Activated T-cell treated with anti-CD3 and anti-CD28 coated beads, Interleukin-2, amount 50 U/mL, for 48 hours (primary cell): ENCODE measurements at regions not wholly inside any gene's neighbourhood (a gene's known extent, or its start where the extent isn't known, plus 50 kb on each side); places are given as distances from the start of the nearest gene placed in this dataset.

Experiments used
- DNase-seq, 2 experiments: peaks; one replicate each; pipeline ENCODE4 v3.0.0-alpha.2; 2020

- DNase-seq: no peak
Observed at GRCh38 chr1:221900678-221901077, 158.8 kb upstream of the DUSP10 start.

GRCh38 chr1:221897321-221897721 lies 155.4 kb upstream of the DUSP10 start:
- DNase-seq: no peak

- DNase-seq: no peak
Observed at GRCh38 chr1:221892301-221892830, 150.5 kb upstream of the DUSP10 start.

GRCh38 chr1:221891708-221892107 lies 149.8 kb upstream of the DUSP10 start:
- no peak for DNase-seq

GRCh38 chr1:221888801-221889200 lies 146.9 kb upstream of the DUSP10 start:
- DNase-seq: no peak

GRCh38 chr1:221888218-221888617 lies 146.3 kb upstream of the DUSP10 start:
- no peak for DNase-seq

GRCh38 chr1:221887758-221888157 lies 145.9 kb upstream of the DUSP10 start:
- DNase-seq: no peak

GRCh38 chr1:221887415-221887746 lies 145.5 kb upstream of the DUSP10 start:
- no peak for DNase-seq

- no peak for DNase-seq
Observed at GRCh38 chr1:221886743-221887414, 145.0 kb upstream of the DUSP10 start.

GRCh38 chr1:221886311-221886710 lies 144.4 kb upstream of the DUSP10 start:
- no peak for DNase-seq

- DNase-seq: no peak
Observed at GRCh38 chr1:221884821-221885220, 142.9 kb upstream of the DUSP10 start.

- no peak for DNase-seq
Observed at GRCh38 chr1:221881805-221882581, 140.1 kb upstream of the DUSP10 start.

GRCh38 chr1:221880182-221880581 lies 138.3 kb upstream of the DUSP10 start:
- no peak for DNase-seq

GRCh38 chr1:221878134-221878533 lies 136.2 kb upstream of the DUSP10 start:
- no peak for DNase-seq

GRCh38 chr1:221877311-221877710 lies 135.4 kb upstream of the DUSP10 start:
- no peak for DNase-seq

GRCh38 chr1:221875004-221875330 lies 133.1 kb upstream of the DUSP10 start:
- no peak for DNase-seq

GRCh38 chr1:221874285-221875003 lies 132.6 kb upstream of the DUSP10 start:
- DNase-seq: no peak

- DNase-seq: no peak
Observed at GRCh38 chr1:221873673-221874072, 131.8 kb upstream of the DUSP10 start.

- no peak for DNase-seq
Observed at GRCh38 chr1:221871056-221871455, 129.2 kb upstream of the DUSP10 start.

- DNase-seq: no peak
Observed at GRCh38 chr1:221869779-221870178, 127.9 kb upstream of the DUSP10 start.

GRCh38 chr1:221868593-221869303 lies 126.9 kb upstream of the DUSP10 start:
- DNase-seq: no peak

- no peak for DNase-seq
Observed at GRCh38 chr1:221867003-221867402, 125.1 kb upstream of the DUSP10 start.

GRCh38 chr1:221865808-221866207 lies 123.9 kb upstream of the DUSP10 start:
- DNase-seq: no peak
